Keratinocyte (primary cell): ENCODE measurements at regions not wholly inside any gene's neighbourhood (a gene's known extent, or its start where the extent isn't known, plus 50 kb on each side); places are given as distances from the start of the nearest gene placed in this dataset.

Experiments used
- DNase-seq: peaks from one replicate; pipeline ENCODE4 v3.0.0-alpha.2; 2011; ENCODE audit warnings: low read depth, missing footprints, low spot score
- FAIRE-seq: peaks from 2 replicates; lab custom pipeline; 2011; peaks lifted over from hg19 to GRCh38; lab: Jason Lieb, UNC
- H2AFZ ChIP-seq: 2 replicates; pipeline ENCODE4 v1.6.0; 2012; ENCODE audit warnings: low read length, control low read depth, inconsistent platforms; ENCODE audit not compliant: control insufficient read depth
- H3K27ac ChIP-seq: 2 replicates; pipeline ENCODE4 v1.5.1; 2011; ENCODE audit warnings: low read length; ENCODE audit not compliant: control insufficient read depth, insufficient read depth
- H3K27me3 ChIP-seq: 3 replicates; pipeline ENCODE4 v1.6.0; 2011; ENCODE audit warnings: low read length; ENCODE audit not compliant: control insufficient read depth, insufficient read depth; ENCODE audit errors: extremely low read depth
- H3K36me3 ChIP-seq, 2 experiments: 2 replicates in 1 of 2; 3 replicates in 1 of 2; pipeline ENCODE4 v1.5.1; 2011; ENCODE audit warnings: low read length in 2 of 2, mild to moderate bottlenecking in 1 of 2; ENCODE audit not compliant: control insufficient read depth in 2 of 2, insufficient read depth in 2 of 2; ENCODE audit errors: extremely low read depth in 1 of 2
- H3K4me1 ChIP-seq: 3 replicates; pipeline ENCODE4 v1.5.1; 2011; ENCODE audit warnings: low read length; ENCODE audit not compliant: control insufficient read depth, insufficient read depth; ENCODE audit errors: extremely low read depth
- H3K4me2 ChIP-seq: 3 replicates; pipeline ENCODE4 v1.6.0; 2011; ENCODE audit warnings: low read depth, low read length; ENCODE audit not compliant: control insufficient read depth, insufficient read depth; ENCODE audit errors: extremely low read depth
- H3K4me3 ChIP-seq, 3 experiments: fragments of 200-600 bp in 1 of 3; sonication (generic) in 1 of 3; 2 replicates in 2 of 3; 3 replicates in 1 of 3; pipeline ENCODE4 v1.5.1; 2011 to 2016; ENCODE audit warnings: low read length in 3 of 3, mild to moderate bottlenecking in 3 of 3, control low read depth in 2 of 3, inconsistent platforms in 1 of 3, low read depth in 1 of 3, mixed read lengths in 1 of 3, mixed run types in 1 of 3, moderate library complexity in 1 of 3; ENCODE audit not compliant: control insufficient read depth in 2 of 3, insufficient read depth in 2 of 3; ENCODE audit errors: extremely low read depth in 1 of 3
- H3K79me2 ChIP-seq: 2 replicates; pipeline ENCODE4 v1.6.0; 2012; ENCODE audit warnings: low read length; ENCODE audit not compliant: control insufficient read depth, insufficient read depth
- H3K9ac ChIP-seq: 3 replicates; pipeline ENCODE4 v1.6.0; 2011; ENCODE audit warnings: low read length; ENCODE audit not compliant: control insufficient read depth, insufficient read depth; ENCODE audit errors: extremely low read depth
- H3K9me1 ChIP-seq: 3 replicates; pipeline ENCODE4 v1.6.0; 2011; ENCODE audit warnings: low read length; ENCODE audit not compliant: control insufficient read depth, insufficient read depth; ENCODE audit errors: extremely low read depth
- H3K9me3 ChIP-seq: 2 replicates; pipeline ENCODE4 v1.5.1; 2012; ENCODE audit warnings: low read depth, low read length; ENCODE audit not compliant: control insufficient read depth
- H4K20me1 ChIP-seq: 3 replicates; pipeline ENCODE4 v1.6.0; 2011; ENCODE audit warnings: low read length; ENCODE audit not compliant: control insufficient read depth, insufficient read depth; ENCODE audit errors: extremely low read depth
- EZH2 ChIP-seq: IDR thresholded peaks from one replicate; pipeline ENCODE4 v1.6.1; 2012; ENCODE audit warnings: inconsistent platforms, mild to moderate bottlenecking, low read length, moderate library complexity
- dilution Hi-C: fragments of 300-500 bp; cut with MboI; formaldehyde crosslinking; loops from one replicate; pipeline ENCODE4 v1.7.0; 2020; ENCODE audit warnings: low sequenced_read_pairs; ENCODE audit not compliant: extremely low pct_ligation_motif_present
- TF ChIP-seq, protein P1 (sequence below), 3 experiments: IDR thresholded peaks in 1 of 3; conservative IDR thresholded peaks in 1 of 3; optimal IDR thresholded peaks in 1 of 3; 2 replicates in 2 of 3; 3 replicates in 1 of 3; pipeline versions ENCODE3 to v1.5.1; 2011; ENCODE audit warnings: low read length in 3 of 3, mild to moderate bottlenecking in 3 of 3, moderate library complexity in 2 of 3, control low read depth in 1 of 3, inconsistent platforms in 1 of 3; ENCODE audit not compliant: insufficient read depth in 2 of 3; ENCODE audit errors: extremely low read depth in 1 of 3

DNA sequence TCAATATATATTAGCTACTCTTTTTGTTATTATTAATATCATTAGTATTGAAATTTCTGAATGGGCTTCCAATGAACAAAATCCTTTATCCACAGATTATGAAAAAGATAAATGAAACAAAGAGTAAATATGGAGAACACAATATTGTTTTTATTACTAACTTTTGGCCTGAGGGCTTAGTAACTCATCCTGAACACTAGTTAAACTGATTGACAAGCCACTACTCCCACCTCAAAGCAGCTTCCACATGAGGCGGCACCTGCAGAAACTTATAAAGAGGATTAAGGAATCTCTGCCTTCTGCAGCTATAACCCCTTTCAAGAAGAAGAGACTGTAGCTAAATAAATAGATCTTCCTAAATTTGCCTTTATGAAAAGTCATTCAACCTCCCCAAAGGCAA lies 187.6 kb upstream of the ALG10 start:
- no peaks in the 10 kb centered on the region for H3K4me1 ChIP-seq
- H3K27ac ChIP-seq = no peak overlapping the region
- H3K27me3 ChIP-seq = no peaks in the 10 kb centered on the region
- H4K20me1 ChIP-seq = no peaks in the 10 kb centered on the region
- FAIRE-seq (no peak), DNase-seq (no peak)
- H3K9me1 ChIP-seq = no peaks in the 10 kb centered on the region
- no peaks in the 10 kb centered on the region for H3K79me2 ChIP-seq
- no peaks in the 10 kb centered on the region for H3K9me3 ChIP-seq
- no peak overlapping the region for H2AFZ ChIP-seq
- H3K9ac ChIP-seq = no peak overlapping the region
- H3K4me2 ChIP-seq = no peak overlapping the region
- no peak for TF ChIP-seq EZH2
- TF ChIP-seq, protein P1, sequence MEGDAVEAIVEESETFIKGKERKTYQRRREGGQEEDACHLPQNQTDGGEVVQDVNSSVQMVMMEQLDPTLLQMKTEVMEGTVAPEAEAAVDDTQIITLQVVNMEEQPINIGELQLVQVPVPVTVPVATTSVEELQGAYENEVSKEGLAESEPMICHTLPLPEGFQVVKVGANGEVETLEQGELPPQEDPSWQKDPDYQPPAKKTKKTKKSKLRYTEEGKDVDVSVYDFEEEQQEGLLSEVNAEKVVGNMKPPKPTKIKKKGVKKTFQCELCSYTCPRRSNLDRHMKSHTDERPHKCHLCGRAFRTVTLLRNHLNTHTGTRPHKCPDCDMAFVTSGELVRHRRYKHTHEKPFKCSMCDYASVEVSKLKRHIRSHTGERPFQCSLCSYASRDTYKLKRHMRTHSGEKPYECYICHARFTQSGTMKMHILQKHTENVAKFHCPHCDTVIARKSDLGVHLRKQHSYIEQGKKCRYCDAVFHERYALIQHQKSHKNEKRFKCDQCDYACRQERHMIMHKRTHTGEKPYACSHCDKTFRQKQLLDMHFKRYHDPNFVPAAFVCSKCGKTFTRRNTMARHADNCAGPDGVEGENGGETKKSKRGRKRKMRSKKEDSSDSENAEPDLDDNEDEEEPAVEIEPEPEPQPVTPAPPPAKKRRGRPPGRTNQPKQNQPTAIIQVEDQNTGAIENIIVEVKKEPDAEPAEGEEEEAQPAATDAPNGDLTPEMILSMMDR (optimal IDR thresholded peaks at IDR 0.05 in 1 of 3, IDR thresholded peaks at IDR 0.05 in 1 of 3, conservative IDR thresholded peaks at IDR 0.05 in 1 of 3; ENCODE audit: extremely low read depth in 1 of 3, insufficient read depth in 2 of 3, low read length in 3 of 3) = no peak
- dilution Hi-C loops = no loop called here
- no peak overlapping the region for H3K4me3 ChIP-seq
- H3K36me3 ChIP-seq = no peaks in the 10 kb centered on the region

DNA sequence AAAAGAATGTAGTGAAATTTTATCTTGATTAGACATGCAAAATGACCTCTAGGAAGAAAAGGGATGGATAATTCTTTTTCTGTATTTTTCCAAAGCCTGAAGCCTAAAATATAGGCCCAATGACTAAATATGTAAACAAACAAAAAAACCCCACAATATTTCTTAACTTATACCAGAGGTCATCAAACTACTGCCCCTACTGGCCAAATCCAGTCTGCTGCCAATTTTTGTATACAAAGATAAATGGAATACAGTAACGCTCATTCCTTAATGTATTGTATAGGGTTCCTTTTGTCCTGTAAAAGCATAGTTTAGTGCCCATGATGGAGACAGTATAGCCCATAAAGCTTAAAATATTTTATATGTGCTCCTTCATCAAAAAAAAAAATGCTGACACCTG lies 145.7 kb upstream of the ALG10 start:
- no peaks in the 10 kb centered on the region for H3K9me3 ChIP-seq
- no peak overlapping the region for H2AFZ ChIP-seq
- H3K27me3 ChIP-seq = no peaks in the 10 kb centered on the region
- H3K4me3 ChIP-seq = no peak overlapping the region
- DNase-seq (no peak), FAIRE-seq (no peak)
- no peaks in the 10 kb centered on the region for H3K79me2 ChIP-seq
- no peak for TF ChIP-seq EZH2
- TF ChIP-seq, protein P1 (optimal IDR thresholded peaks at IDR 0.05 in 1 of 3, IDR thresholded peaks at IDR 0.05 in 1 of 3, conservative IDR thresholded peaks at IDR 0.05 in 1 of 3; ENCODE audit: extremely low read depth in 1 of 3, insufficient read depth in 2 of 3, low read length in 3 of 3) = no peak
- no peak overlapping the region for H3K27ac ChIP-seq
- H3K9me1 ChIP-seq = no peaks in the 10 kb centered on the region
- no peaks in the 10 kb centered on the region for H3K4me1 ChIP-seq
- H3K36me3 ChIP-seq = no peaks in the 10 kb centered on the region
- no peak overlapping the region for H3K9ac ChIP-seq
- no peaks in the 10 kb centered on the region for H4K20me1 ChIP-seq
- no peak overlapping the region for H3K4me2 ChIP-seq
- dilution Hi-C loops = no loop called here
